ENCODE measurements at regions not wholly inside any gene's neighbourhood (a gene's known extent, or its start where the extent isn't known, plus 50 kb on each side); places are given as distances from the start of the nearest gene placed in this dataset.

GRCh38 chr3:96354106-96354505 lies 460.3 kb upstream of the EPHA6 start:
- TF ChIP-seq CTCF (IDR thresholded peaks at IDR 0.05; ENCODE audit: low read length), result no peak
- TF ChIP-seq EZH2phosphoT487 (IDR thresholded peaks at IDR 0.05; ENCODE audit: low read length), result no peak
- TF ChIP-seq EZH2 (optimal IDR thresholded peaks at IDR 0.05; ENCODE audit: low read depth, low read length), result no peak

Data from MM.1S (cell line).